GM12878 (cell line): ENCODE measurements at regions not wholly inside any gene's neighbourhood (a gene's known extent, or its start where the extent isn't known, plus 50 kb on each side); places are given as distances from the start of the nearest gene placed in this dataset.

Source experiments
- ATAC-seq: fragments of 200-7000 bp; cut with Tn5 transposase; 3 replicates; pipeline ENCODE4 v1.9.1; 2020; ENCODE audit warnings: mild to moderate bottlenecking, moderate library complexity
- BruUV-seq: library from RNA; stranded (reverse); fragments of 400-500 nt; replicated peaks from 2 replicates; lab custom pipeline; 2021; lab: Mats Ljungman, UMichigan
- CTCF ChIA-PET: fragments of 300-600 bp; sonication (Branson Sonifier 250); formaldehyde crosslinking; extraction: SDS; loops from one replicate; lab custom pipeline; 2021; ENCODE audit warnings: inconsistent platforms; lab: Yijun Ruan, JAX
- POLR2A ChIA-PET: fragments of 350-600 bp; formaldehyde crosslinking; extraction: SDS; loops from one replicate; lab custom pipeline; 2021; ENCODE audit warnings: inconsistent platforms; lab: Charles Lee
- RAD21 ChIA-PET: fragments of 300-600 bp; sonication (Branson Sonifier 250); formaldehyde crosslinking; loops from one replicate; lab custom pipeline; 2023; ENCODE audit warnings: antibody characterized with exemption; ENCODE audit not compliant: unreplicated experiment; lab: Charles Lee
- SMC1A ChIA-PET: fragments of 300-600 bp; sonication (Branson Sonifier 250); formaldehyde crosslinking; loops from one replicate; lab custom pipeline; 2023; ENCODE audit not compliant: unreplicated experiment, uncharacterized antibody; lab: Charles Lee
- DNase-seq: peaks from one replicate; pipeline ENCODE4 v3.0.0-alpha.2; 2011; ENCODE audit warnings: low read depth, low spot score
- FAIRE-seq: peaks from 3 replicates; lab custom pipeline; 2011; peaks lifted over from hg19 to GRCh38; lab: Jason Lieb, UNC
- H2AFZ ChIP-seq: 2 replicates; pipeline ENCODE4 v1.6.0; 2011; ENCODE audit warnings: low read depth, low read length, control low read depth; ENCODE audit not compliant: control insufficient read depth
- H3K27ac ChIP-seq: 2 replicates; pipeline ENCODE4 v1.5.1; 2011; ENCODE audit warnings: control low read depth; ENCODE audit not compliant: control insufficient read depth, insufficient read depth
- H3K27me3 ChIP-seq, 2 experiments: replicated peaks in 1 of 2; 2 replicates each; pipeline versions ENCODE4 v1.6.0 to v1.6.1; 2011; ENCODE audit warnings: low read length in 1 of 2; ENCODE audit not compliant: control insufficient read depth in 2 of 2, insufficient read depth in 2 of 2
- H3K36me3 ChIP-seq, 2 experiments: 2 replicates each; pipeline ENCODE4 v1.5.1; 2011; ENCODE audit warnings: low read length in 1 of 2; ENCODE audit not compliant: control insufficient read depth in 2 of 2, insufficient read depth in 2 of 2
- H3K4me1 ChIP-seq: 2 replicates; pipeline ENCODE4 v1.6.1; 2011; ENCODE audit warnings: mild to moderate bottlenecking, low read length, moderate library complexity, mixed read lengths; ENCODE audit not compliant: control insufficient read depth, insufficient read depth
- H3K4me2 ChIP-seq: 2 replicates; pipeline ENCODE4 v1.6.0; 2011; ENCODE audit warnings: control low read depth; ENCODE audit not compliant: control insufficient read depth, insufficient read depth
- H3K4me3 ChIP-seq: fragments of 200-600 bp; sonication (generic); 2 replicates; pipeline ENCODE4 v1.5.1; 2016
- H3K79me2 ChIP-seq: 2 replicates; pipeline ENCODE4 v1.6.0; 2011; ENCODE audit warnings: low read length; ENCODE audit not compliant: control insufficient read depth, insufficient read depth
- H3K9ac ChIP-seq: 2 replicates; pipeline ENCODE4 v1.8.0; 2011; ENCODE audit warnings: low read length, control low read depth, mixed read lengths; ENCODE audit not compliant: control insufficient read depth, insufficient read depth
- H3K9me3 ChIP-seq: replicated peaks from 3 replicates; pipeline ENCODE4 v1.5.1; 2011; ENCODE audit warnings: mild to moderate bottlenecking, low read length; ENCODE audit not compliant: control insufficient read depth, insufficient read depth
- H4K20me1 ChIP-seq: 2 replicates; pipeline ENCODE4 v1.6.0; 2011; ENCODE audit not compliant: control insufficient read depth, insufficient read depth
- LARP7 ChIP-seq: fragments of 450-650 bp; IDR thresholded peaks from 2 replicates; pipeline ENCODE4 v1.6.1; 2017; ENCODE audit warnings: mild to moderate bottlenecking
- MEF2A ChIP-seq: IDR thresholded peaks from 2 replicates; pipeline ENCODE4 v1.6.1; 2011; ENCODE audit warnings: low read depth, mild to moderate bottlenecking, low read length, moderate library complexity; ENCODE audit not compliant: insufficient read depth
- NFXL1 ChIP-seq: fragments of 450-650 bp; IDR thresholded peaks from 2 replicates; pipeline ENCODE4 v1.6.1; 2017; ENCODE audit warnings: antibody characterized with exemption, mild to moderate bottlenecking, borderline replicate concordance
- NFYB ChIP-seq: IDR thresholded peaks from 2 replicates; pipeline ENCODE4 v1.6.1; 2011; ENCODE audit warnings: low read depth, mild to moderate bottlenecking, low read length, improper control_type of control experiment, moderate library complexity; ENCODE audit not compliant: insufficient read depth
- POU2F2 ChIP-seq: IDR thresholded peaks from 3 replicates; pipeline ENCODE4 v1.6.1; 2011; ENCODE audit warnings: low read depth, mild to moderate bottlenecking, low read length, borderline replicate concordance
- RAD51 ChIP-seq: fragments of 450-650 bp; IDR thresholded peaks from 2 replicates; pipeline ENCODE4 v1.6.1; 2016; ENCODE audit warnings: moderate library complexity, mild to moderate bottlenecking, inconsistent platforms
- RELB ChIP-seq: fragments of 450-650 bp; IDR thresholded peaks from 2 replicates; pipeline ENCODE4 v1.6.1; 2017; ENCODE audit warnings: low read depth, mild to moderate bottlenecking, moderate library complexity
- TCF7 ChIP-seq: IDR thresholded peaks from 2 replicates; pipeline ENCODE4 v1.6.1; 2014; ENCODE audit warnings: antibody characterized with exemption, borderline replicate concordance
- WGBS: methylation state at CpG from one replicate; pipeline ENCODE4 v1.1.6; 2016; ENCODE audit warnings: low lambda C conversion rate; ENCODE audit not compliant: insufficient replicate concordance, insufficient coverage; ENCODE audit errors: missing lambda C conversion rate; 5-methylcytosine and 5-hydroxymethylcytosine counted together
- in situ Hi-C: fragments of 300-500 bp; cut with MboI; formaldehyde crosslinking; loops from 9 replicates; pipeline ENCODE4 v1.14.3; 2018; ENCODE audit warnings: mixed read lengths
- intact Hi-C: fragments of 100-400 bp; cut with micrococcal nuclease; formaldehyde crosslinking; loops from one replicate; pipeline ENCODE4 v1.14.2; 2022; ENCODE audit not compliant: unreplicated experiment

GRCh38 chr14:101111620-101112290 is 208.2 kb upstream of the RTL1 start:
- TF ChIP-seq MEF2A (no peak), LARP7 (no peak), RELB (no peak)
- TF ChIP-seq, all 136 proteins: peak for 0
- 33% methylated on average over 16 of the region's 23 CpGs for WGBS
- no peaks in the 10 kb centered on the region for H3K27me3 ChIP-seq
- no peaks in the 10 kb centered on the region for H4K20me1 ChIP-seq
- H3K79me2 ChIP-seq, result no peaks in the 10 kb centered on the region
- BruUV-seq, result no TSS peak
- H3K9me3 ChIP-seq, result no peaks in the 10 kb centered on the region
- ATAC-seq (no peak), FAIRE-seq (no peak), DNase-seq (no peak)
- RAD21 ChIA-PET, result no interaction called here
- POLR2A ChIA-PET, result no interaction called here
- CTCF ChIA-PET, result no interaction called here
- in situ Hi-C loops (no loop called here), intact Hi-C loops (no loop called here)
- no peak overlapping the region for H3K4me3 ChIP-seq
- H2AFZ ChIP-seq, result no peak overlapping the region
- no peak overlapping the region for H3K4me2 ChIP-seq
- SMC1A ChIA-PET, result no interaction called here
- no peaks in the 10 kb centered on the region for H3K4me1 ChIP-seq
- H3K9ac ChIP-seq, result no peak overlapping the region
- H3K27ac ChIP-seq, result no peak overlapping the region
- H3K36me3 ChIP-seq, result no peaks in the 10 kb centered on the region

- Histone ChIP-seq H3K79me2 (no peaks in the 10 kb centered on the region), H3K9me3 (no peaks in the 10 kb centered on the region), H3K4me2 (no peak overlapping the region), H4K20me1 (no peaks in the 10 kb centered on the region), H3K4me1 (no peaks in the 10 kb centered on the region), H3K4me3 (no peak overlapping the region), H3K27me3 (no peaks in the 10 kb centered on the region), H2AFZ (no peak overlapping the region), H3K9ac (no peak overlapping the region), H3K36me3 (no peaks in the 10 kb centered on the region), H3K27ac (no peak overlapping the region)
- 57% methylated on average over 24 of the region's 25 CpGs for WGBS
- CTCF ChIA-PET, result no interaction called here
- DNase-seq (no peak), FAIRE-seq (no peak), ATAC-seq (no peak)
- in situ Hi-C loops (no loop called here), intact Hi-C loops (no loop called here)
- no TSS peak for BruUV-seq
- RAD21 ChIA-PET, result no interaction called here
- SMC1A ChIA-PET, result no interaction called here
- POLR2A ChIA-PET, result no interaction called here
- no peak for TF ChIP-seq NFYB
- TF ChIP-seq POU2F2, result no peak
- no peak for TF ChIP-seq RAD51
- no peak for TF ChIP-seq TCF7
- no peak for TF ChIP-seq NFXL1
Measured at GRCh38 chr14:101112351-101113107, 209.0 kb upstream of the RTL1 start.
